Common myeloid progenitor, CD34-positive (primary cell): ENCODE measurements at regions not wholly inside any gene's neighbourhood (a gene's known extent, or its start where the extent isn't known, plus 50 kb on each side); places are given as distances from the start of the nearest gene placed in this dataset.

Source experiments
- CTCF ChIA-PET: fragments of 350-600 bp; sonication (Branson Sonifier 250); formaldehyde crosslinking; loops from one replicate; lab custom pipeline; 2021; ENCODE audit warnings: antibody characterized with exemption; lab: Charles Lee
- POLR2A ChIA-PET: fragments of 350-600 bp; sonication (Branson Sonifier 250); formaldehyde crosslinking; loops from one replicate; lab custom pipeline; 2021; ENCODE audit warnings: antibody characterized with exemption; lab: Charles Lee
- DNase-seq, 3 donors: peaks; one replicate each; pipeline versions ENCODE4 v3.0.0 to v3.0.0-alpha.2; 2013
- H3K27ac ChIP-seq, 2 experiments: 1 replicate in 1 of 2; 2 replicates in 1 of 2; pipeline ENCODE4 v1.7.0; 2013; ENCODE audit warnings: inconsistent platforms in 2 of 2, low read length in 2 of 2, mild to moderate bottlenecking in 2 of 2, low read depth in 1 of 2, moderate library complexity in 1 of 2; ENCODE audit not compliant: severe bottlenecking in 2 of 2, insufficient read depth in 1 of 2, poor library complexity in 1 of 2
- H3K27me3 ChIP-seq, 5 experiments: replicated peaks in 2 of 5; 1 replicate in 3 of 5; 2 replicates in 2 of 5; pipeline versions ENCODE4 v1.6.1 to v1.7.0; 2013; ENCODE audit warnings: low read length in 4 of 5, mild to moderate bottlenecking in 2 of 5, moderate library complexity in 2 of 5, inconsistent platforms in 1 of 5; ENCODE audit not compliant: insufficient read depth in 5 of 5, control insufficient read depth in 4 of 5
- H3K36me3 ChIP-seq, 4 experiments: 1 replicate in 2 of 4; 2 replicates in 2 of 4; pipeline versions ENCODE4 v1.6.1 to v1.7.0; 2013; ENCODE audit warnings: low read length in 3 of 4, control low read depth in 1 of 4, mild to moderate bottlenecking in 1 of 4; ENCODE audit not compliant: control insufficient read depth in 4 of 4, insufficient read depth in 4 of 4
- H3K4me1 ChIP-seq, 4 experiments: 1 replicate in 3 of 4; 2 replicates in 1 of 4; pipeline versions ENCODE4 v1.6.1 to v1.7.1; 2013; ENCODE audit warnings: low read length in 3 of 4, mild to moderate bottlenecking in 3 of 4, control low read depth in 1 of 4, inconsistent platforms in 1 of 4, moderate library complexity in 1 of 4; ENCODE audit not compliant: control insufficient read depth in 4 of 4, insufficient read depth in 4 of 4; ENCODE audit errors: control extremely low read depth in 1 of 4
- H3K4me3 ChIP-seq, 7 experiments: 1 replicate in 4 of 7; 2 replicates in 3 of 7; pipeline versions ENCODE4 v1.5.1 to v1.7.0; 2013; ENCODE audit warnings: mild to moderate bottlenecking in 7 of 7, low read length in 6 of 7, moderate library complexity in 6 of 7, inconsistent platforms in 2 of 7, low read depth in 2 of 7, control low read depth in 1 of 7; ENCODE audit not compliant: insufficient read depth in 4 of 7, control insufficient read depth in 1 of 7; ENCODE audit errors: extremely low read depth in 1 of 7
- H3K9me3 ChIP-seq, 5 experiments: 1 replicate in 4 of 5; 2 replicates in 1 of 5; pipeline versions ENCODE4 v1.6.1 to v1.7.1; 2013; ENCODE audit warnings: low read length in 4 of 5, mild to moderate bottlenecking in 2 of 5, inconsistent platforms in 1 of 5, low read depth in 1 of 5, moderate library complexity in 1 of 5; ENCODE audit not compliant: control insufficient read depth in 4 of 5, insufficient read depth in 2 of 5; ENCODE audit errors: control extremely low read depth in 1 of 5
- WGBS: methylation state at CpG from one replicate; pipeline ENCODE4 v1.1.5; 2013; ENCODE audit not compliant: insufficient coverage; 5-methylcytosine and 5-hydroxymethylcytosine counted together

DNA sequence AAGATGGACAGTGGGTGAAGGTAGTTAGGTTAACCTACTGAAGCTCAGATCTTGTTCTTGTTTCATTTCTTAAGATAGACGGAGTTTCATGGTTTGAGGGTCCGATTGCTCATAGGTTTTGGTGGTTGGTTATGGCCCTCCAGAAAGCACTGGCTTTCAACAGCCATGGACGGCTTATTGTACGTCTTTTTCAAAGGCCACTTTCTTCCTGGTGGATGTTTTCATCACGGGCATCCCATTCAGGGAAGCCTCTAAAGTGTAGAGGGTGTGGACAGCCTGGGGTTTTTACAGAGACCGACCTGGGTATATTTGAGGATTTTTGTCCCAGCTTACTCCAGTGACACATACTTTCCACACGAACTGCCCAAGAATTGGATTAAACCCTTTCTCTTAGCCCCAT lies 132.7 kb upstream of the ONECUT1 start:
- 100% methylated on average over 2 of the region's 7 CpGs for WGBS
- no peak for DNase-seq
- ChIA-PET CTCF (no interaction called here), POLR2A (interaction anchor here (0.7 kb wide), 1 partner anchor 725 kb away, joined by 5 read pairs; no protein-coding TSS in a partner anchor)
- H3K36me3 ChIP-seq = no peaks in the 10 kb centered on the region
- no peak overlapping the region for H3K27ac ChIP-seq
- peaks cover 0 to 2% (median 0%) of the 10 kb centered on the region in 5 experiments for H3K27me3 ChIP-seq
- peaks cover 0 to 5% (median 0%) of the 10 kb centered on the region in 4 experiments for H3K4me1 ChIP-seq
- no peak overlapping the region for H3K4me3 ChIP-seq
- H3K9me3 ChIP-seq = no peaks in the 10 kb centered on the region

DNA sequence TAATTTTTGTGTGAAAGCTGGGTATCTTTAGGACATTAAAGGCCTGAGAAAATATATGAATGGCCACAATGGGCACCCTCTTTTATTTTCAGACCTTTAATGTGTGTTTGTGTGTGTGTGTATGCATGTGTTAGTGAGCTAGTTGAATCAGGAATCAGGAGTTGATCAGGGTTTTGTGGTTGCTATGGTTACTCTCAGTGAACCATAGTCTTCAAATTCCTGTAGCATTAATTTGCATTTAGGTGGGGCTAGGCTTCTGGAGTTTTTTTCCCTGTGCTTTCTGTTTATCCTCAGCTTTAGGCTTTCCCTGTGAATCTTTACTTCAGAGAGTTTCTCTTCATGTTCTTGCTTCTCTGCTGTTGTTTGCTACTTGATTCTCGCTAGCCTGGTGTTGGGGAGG lies 122.0 kb upstream of the ONECUT1 start:
- POLR2A ChIA-PET = no interaction called here
- CTCF ChIA-PET = no interaction called here
- no peak overlapping the region for H3K4me3 ChIP-seq

DNA sequence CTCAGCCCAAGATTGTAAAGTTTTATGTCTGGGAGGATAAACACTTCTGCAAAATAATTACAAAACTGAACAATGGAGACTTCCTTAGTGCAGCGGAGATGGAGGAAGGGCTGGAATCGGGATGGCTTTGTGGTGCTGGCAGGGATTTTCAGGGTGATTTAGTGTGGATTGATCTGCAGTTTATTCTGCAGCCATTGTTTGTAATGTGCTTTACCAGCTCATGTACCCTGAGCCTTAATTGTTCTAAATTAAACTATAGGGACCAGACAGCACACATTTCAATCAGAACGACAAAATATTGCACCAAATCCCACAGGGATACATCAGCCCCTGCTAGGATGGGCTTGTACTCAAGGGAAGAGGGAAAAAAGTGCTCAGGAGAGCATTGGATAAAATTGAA lies 103.2 kb upstream of the ONECUT1 start:
- DNase-seq = no peak
- POLR2A ChIA-PET = no interaction called here
- no peaks in the 10 kb centered on the region for H3K9me3 ChIP-seq
- H3K36me3 ChIP-seq = no peaks in the 10 kb centered on the region
- no peak overlapping the region for H3K4me3 ChIP-seq
- no peak overlapping the region for H3K27ac ChIP-seq
- WGBS = no CpG with 5 or more reads among the region's 3 CpGs
- CTCF ChIA-PET = no interaction called here
- peaks cover 0 to 16% (median 5%) of the 10 kb centered on the region in 5 experiments for H3K27me3 ChIP-seq
- H3K4me1 ChIP-seq = no peaks in the 10 kb centered on the region

More for the DNA sequence above, 122.0 kb upstream of the ONECUT1 start:
- Histone ChIP-seq H3K9me3 (peaks cover 0 to 10% (median 0%) of the 10 kb centered on the region in 5 experiments), H3K27me3 (peaks cover 0 to 3% (median 0%) of the 10 kb centered on the region in 5 experiments), H3K36me3 (no peaks in the 10 kb centered on the region), H3K4me1 (no peaks in the 10 kb centered on the region), H3K27ac (no peak overlapping the region)
- no peak for DNase-seq
- WGBS = no CpG with 5 or more reads among the region's 1 CpG

DNA sequence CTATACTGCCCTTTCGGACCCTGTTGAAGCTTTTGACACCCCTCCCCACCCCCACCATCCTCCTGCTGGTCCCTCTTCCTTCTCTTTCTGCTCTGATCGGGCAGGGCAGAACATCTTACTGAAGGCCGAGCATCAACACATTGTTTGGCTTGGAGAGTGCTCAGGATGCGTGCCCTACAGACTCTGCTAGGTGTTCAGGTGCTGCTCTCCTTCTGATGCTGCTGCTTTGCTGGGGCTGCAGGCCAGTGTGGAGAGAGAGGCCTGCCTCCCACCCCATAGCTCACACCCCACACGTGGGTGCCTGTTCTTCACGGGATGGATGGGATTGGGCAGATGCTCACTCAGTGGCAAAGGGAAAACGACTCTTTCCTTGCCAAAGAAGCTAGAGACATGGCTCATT lies 89.8 kb upstream of the ONECUT1 start:
- ChIA-PET CTCF (no interaction called here), POLR2A (no interaction called here)
- H3K9me3 ChIP-seq = no peaks in the 10 kb centered on the region
- no peaks in the 10 kb centered on the region for H3K4me1 ChIP-seq
- peaks cover 0 to 7% (median 0%) of the 10 kb centered on the region in 5 experiments for H3K27me3 ChIP-seq
- 74% methylated on average over 4 of the region's 7 CpGs for WGBS
- no peak overlapping the region for H3K4me3 ChIP-seq
- H3K36me3 ChIP-seq = no peaks in the 10 kb centered on the region
- no peak for DNase-seq
- no peak overlapping the region for H3K27ac ChIP-seq

DNA sequence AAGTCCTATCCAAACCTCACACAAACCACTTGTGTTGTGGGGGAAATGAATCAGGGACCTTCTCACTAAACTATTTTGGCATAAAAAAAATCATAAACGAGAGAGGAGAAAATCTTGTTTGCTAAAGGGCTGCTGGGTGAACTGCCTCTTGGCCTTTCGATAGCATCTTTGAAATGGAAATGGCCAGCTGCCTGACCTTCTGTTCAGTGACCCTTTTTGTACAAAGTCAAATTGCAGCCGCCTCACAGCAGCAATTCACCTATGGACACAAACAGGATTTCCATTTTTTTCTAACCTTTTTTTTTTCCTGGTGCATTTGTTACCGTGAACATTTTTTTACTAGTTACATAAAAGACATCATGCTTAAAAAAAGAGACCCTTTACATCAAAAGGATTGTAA lies 89.0 kb upstream of the ONECUT1 start:
- 65% methylated on average over 2 of the region's 4 CpGs for WGBS
- Histone ChIP-seq H3K4me3 (no peak overlapping the region), H3K4me1 (no peaks in the 10 kb centered on the region), H3K36me3 (no peaks in the 10 kb centered on the region), H3K27ac (no peak overlapping the region), H3K9me3 (no peaks in the 10 kb centered on the region), H3K27me3 (peaks cover 0 to 7% (median 0%) of the 10 kb centered on the region in 5 experiments)
- ChIA-PET POLR2A (no interaction called here), CTCF (no interaction called here)
- no peak for DNase-seq

DNA sequence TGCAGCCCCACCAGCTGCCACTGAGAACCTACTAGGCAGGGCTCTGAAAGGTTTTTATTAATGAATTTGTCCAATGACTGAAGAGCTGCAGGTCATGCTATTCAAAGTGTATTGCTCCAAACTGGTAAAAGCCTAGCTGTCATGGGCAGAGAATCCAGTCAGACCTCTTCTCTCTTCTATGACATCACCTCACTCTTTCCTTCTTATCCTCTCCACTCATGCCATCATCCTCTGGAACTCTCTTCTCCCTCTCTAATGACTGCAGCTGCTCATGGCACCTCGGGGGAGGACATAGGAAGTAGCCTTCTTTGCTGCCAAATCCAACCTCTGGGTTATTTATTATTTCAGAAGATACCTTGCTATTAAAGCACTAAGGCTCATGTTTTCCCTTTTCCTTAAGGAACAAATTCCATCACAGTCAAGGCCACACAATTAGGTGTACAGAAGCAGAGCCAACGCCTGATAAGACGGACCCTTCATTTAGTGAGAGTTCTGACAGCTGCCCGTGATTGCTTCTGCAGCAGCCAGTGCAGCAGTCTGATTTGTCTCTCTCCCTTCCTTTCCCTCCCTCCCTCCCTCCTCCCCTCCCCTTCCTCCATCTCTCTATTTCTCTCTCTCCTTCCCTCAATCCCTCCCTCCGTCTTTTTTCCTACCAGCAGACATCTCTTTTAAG lies 87.0 kb upstream of the ONECUT1 start:
- CTCF ChIA-PET = no interaction called here
- POLR2A ChIA-PET = no interaction called here
- no peaks in the 10 kb centered on the region for H3K36me3 ChIP-seq
- 63% methylated on average over 4 of the region's 5 CpGs for WGBS
- no peak overlapping the region for H3K27ac ChIP-seq
- no peaks in the 10 kb centered on the region for H3K9me3 ChIP-seq
- peaks cover 0 to 10% (median 3%) of the 10 kb centered on the region in 5 experiments for H3K27me3 ChIP-seq
- no peak for DNase-seq
- H3K4me1 ChIP-seq = no peaks in the 10 kb centered on the region
- H3K4me3 ChIP-seq = no peak overlapping the region

DNA sequence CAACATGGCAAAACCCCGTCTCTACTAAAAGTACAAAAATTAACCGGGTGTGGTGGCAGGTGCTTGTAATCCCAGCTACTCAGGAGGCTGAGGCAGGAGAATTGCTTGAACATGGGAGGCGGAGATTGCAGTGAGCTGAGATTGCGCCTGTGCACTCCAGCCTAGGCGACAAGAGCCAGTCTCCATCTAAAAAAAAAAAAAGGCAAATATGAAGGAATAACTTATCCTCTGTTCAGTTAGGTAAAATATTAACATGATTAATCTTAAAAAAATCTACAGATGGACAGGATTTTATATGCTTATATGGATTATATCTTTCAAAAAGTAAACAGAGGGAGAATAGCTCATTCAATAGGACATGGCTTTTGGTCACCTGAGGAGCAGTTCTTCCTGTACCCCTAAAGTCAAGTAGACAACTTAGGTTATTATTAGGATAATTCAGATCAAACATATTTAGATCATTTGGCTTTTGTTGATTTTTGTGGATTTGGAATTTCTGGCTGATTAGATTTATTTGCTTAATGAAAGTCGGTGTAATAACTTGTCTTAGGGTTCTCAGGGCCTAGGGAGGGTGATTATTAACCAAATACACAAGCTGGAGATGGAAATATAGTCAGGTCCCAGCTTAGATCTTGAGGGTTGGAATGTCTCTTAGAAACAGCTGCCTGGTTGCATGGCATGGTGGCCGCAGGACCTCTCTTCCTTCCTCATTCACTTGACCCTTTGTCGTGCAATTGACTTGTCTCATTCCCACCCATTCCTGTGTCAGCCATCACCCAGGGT lies 82.1 kb upstream of the ONECUT1 start:
- no peak overlapping the region for H3K27ac ChIP-seq
- no peak for DNase-seq
- ChIA-PET CTCF (no interaction called here), POLR2A (no interaction called here)
- WGBS = 93% methylated on average over 3 of the region's 8 CpGs
- no peak overlapping the region for H3K4me3 ChIP-seq
- H3K4me1 ChIP-seq = no peaks in the 10 kb centered on the region
- no peaks in the 10 kb centered on the region for H3K36me3 ChIP-seq
- peaks cover 0 to 17% (median 3%) of the 10 kb centered on the region in 5 experiments for H3K27me3 ChIP-seq
- H3K9me3 ChIP-seq = no peaks in the 10 kb centered on the region
